Activated B cell treated with CpG ODN at 0.5 μM for 24 hours (primary cell): ENCODE measurements at regions not wholly inside any gene's neighbourhood (a gene's known extent, or its start where the extent isn't known, plus 50 kb on each side); places are given as distances from the start of the nearest gene placed in this dataset.

Experiments
- ATAC-seq: fragments of 200-7000 bp; cut with Tn5 transposase; one replicate; pipeline ENCODE4 v1.10.0; 2021; ENCODE audit warnings: low read depth, mild to moderate bottlenecking, moderate library complexity
- CTCF ChIA-PET: fragments of 350-600 bp; sonication (Branson Sonifier 250); formaldehyde crosslinking; loops from one replicate; lab custom pipeline; 2021; ENCODE audit warnings: antibody characterized with exemption; lab: Charles Lee
- POLR2A ChIA-PET: fragments of 350-600 bp; sonication (Branson Sonifier 250); formaldehyde crosslinking; loops from one replicate; lab custom pipeline; 2021; ENCODE audit warnings: antibody characterized with exemption; lab: Charles Lee
- DNase-seq: peaks from one replicate; pipeline ENCODE4 v3.0.0; 2022
- H3K27ac Mint-ChIP-seq: one replicate; pipeline ENCODE4 v1.8.0; 2020; ENCODE audit warnings: mixed read lengths
- H3K27me3 Mint-ChIP-seq: one replicate; pipeline ENCODE4 v1.8.0; 2021; ENCODE audit warnings: mixed read lengths
- H3K36me3 Mint-ChIP-seq: one replicate; pipeline ENCODE4 v1.8.0; 2021; ENCODE audit warnings: low read depth, mixed read lengths
- H3K4me1 Mint-ChIP-seq: one replicate; pipeline ENCODE4 v1.8.0; 2021; ENCODE audit warnings: mixed read lengths
- H3K4me3 Mint-ChIP-seq: one replicate; pipeline ENCODE4 v1.8.0; 2020; ENCODE audit warnings: mild to moderate bottlenecking, mixed read lengths
- H3K9me3 Mint-ChIP-seq: one replicate; pipeline ENCODE4 v1.8.0; 2020; ENCODE audit warnings: mixed read lengths
- intact Hi-C: fragments of 100-400 bp; cut with micrococcal nuclease; formaldehyde crosslinking; loops from one replicate; pipeline ENCODE4 v1.15.1; 2024
- TF ChIP-seq, protein P1 (sequence below): fragments of 200-600 bp; IDR thresholded peaks from one replicate; pipeline ENCODE4 v1.8.0; 2022; ENCODE audit warnings: antibody characterized with exemption, mild to moderate bottlenecking

DNA sequence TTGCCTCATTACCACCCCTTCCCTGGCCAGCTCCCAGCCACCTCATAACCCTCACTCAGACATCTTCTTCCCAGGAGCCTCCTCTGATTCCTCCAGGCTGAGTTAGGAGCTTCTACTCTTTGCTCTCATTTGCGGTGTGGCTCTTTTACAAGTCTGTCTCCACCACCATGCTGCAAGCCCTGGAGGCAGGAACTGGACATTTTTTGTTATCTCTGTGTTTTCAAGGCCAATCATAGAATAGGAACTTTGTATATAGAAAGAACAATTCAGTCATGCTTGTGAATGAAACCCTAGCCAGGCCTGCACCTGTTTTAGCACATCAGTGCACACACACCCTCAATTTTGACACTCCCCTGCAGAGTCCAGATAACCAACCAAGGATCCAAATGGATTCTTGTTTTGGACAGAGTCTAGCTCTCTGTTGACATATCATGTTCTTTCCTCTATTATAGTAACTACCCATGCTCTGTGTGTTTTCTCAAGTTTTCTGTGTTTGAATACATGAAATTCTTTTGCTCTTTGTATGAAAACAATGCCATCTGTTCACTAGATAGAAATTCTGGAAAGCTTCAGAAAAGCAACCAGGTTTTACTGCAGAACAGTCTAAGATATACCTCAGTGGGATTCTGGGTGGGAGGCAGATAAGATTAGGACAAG lies 60.9 kb upstream of the ZNF648 start:
- Mint-ChIP-seq H3K9me3 (no peaks in the 10 kb centered on the region), H3K27ac (no peak overlapping the region), H3K4me1 (no peaks in the 10 kb centered on the region), H3K4me3 (no peak overlapping the region), H3K27me3 (peaks cover 16% of the 10 kb centered on the region), H3K36me3 (no peaks in the 10 kb centered on the region)
- CTCF ChIA-PET = no interaction called here
- POLR2A ChIA-PET = no interaction called here
- TF ChIP-seq, protein P1, sequence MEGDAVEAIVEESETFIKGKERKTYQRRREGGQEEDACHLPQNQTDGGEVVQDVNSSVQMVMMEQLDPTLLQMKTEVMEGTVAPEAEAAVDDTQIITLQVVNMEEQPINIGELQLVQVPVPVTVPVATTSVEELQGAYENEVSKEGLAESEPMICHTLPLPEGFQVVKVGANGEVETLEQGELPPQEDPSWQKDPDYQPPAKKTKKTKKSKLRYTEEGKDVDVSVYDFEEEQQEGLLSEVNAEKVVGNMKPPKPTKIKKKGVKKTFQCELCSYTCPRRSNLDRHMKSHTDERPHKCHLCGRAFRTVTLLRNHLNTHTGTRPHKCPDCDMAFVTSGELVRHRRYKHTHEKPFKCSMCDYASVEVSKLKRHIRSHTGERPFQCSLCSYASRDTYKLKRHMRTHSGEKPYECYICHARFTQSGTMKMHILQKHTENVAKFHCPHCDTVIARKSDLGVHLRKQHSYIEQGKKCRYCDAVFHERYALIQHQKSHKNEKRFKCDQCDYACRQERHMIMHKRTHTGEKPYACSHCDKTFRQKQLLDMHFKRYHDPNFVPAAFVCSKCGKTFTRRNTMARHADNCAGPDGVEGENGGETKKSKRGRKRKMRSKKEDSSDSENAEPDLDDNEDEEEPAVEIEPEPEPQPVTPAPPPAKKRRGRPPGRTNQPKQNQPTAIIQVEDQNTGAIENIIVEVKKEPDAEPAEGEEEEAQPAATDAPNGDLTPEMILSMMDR = no peak
- ATAC-seq (no peak), DNase-seq (no peak)
- intact Hi-C loops = no loop called here

DNA sequence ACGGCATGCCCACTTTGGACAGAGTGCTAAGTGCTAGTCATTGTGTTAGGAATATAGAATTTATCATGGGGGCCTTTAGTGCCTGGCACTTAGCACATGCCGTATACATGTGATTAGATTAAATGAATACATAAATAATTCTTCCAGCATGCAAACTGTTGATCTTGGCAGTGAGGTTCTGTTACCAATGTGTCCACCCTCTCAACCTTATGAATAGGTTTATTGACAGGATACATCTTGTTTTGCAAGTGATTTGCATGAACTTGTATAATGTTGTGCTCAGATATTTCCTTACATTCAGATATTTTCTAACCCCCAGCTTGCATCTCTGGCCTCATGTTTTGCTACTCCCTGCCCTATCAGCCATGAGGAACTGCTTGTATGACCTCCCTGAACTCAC lies 60.3 kb upstream of the ZNF648 start:
- ATAC-seq (no peak), DNase-seq (no peak)
- Mint-ChIP-seq H3K27ac (no peak overlapping the region), H3K4me3 (no peak overlapping the region), H3K36me3 (no peaks in the 10 kb centered on the region), H3K9me3 (no peaks in the 10 kb centered on the region), H3K4me1 (no peaks in the 10 kb centered on the region), H3K27me3 (peaks cover 16% of the 10 kb centered on the region)
- ChIA-PET POLR2A (no interaction called here), CTCF (no interaction called here)
- intact Hi-C loops = no loop called here
- TF ChIP-seq, protein P1 = no peak

DNA sequence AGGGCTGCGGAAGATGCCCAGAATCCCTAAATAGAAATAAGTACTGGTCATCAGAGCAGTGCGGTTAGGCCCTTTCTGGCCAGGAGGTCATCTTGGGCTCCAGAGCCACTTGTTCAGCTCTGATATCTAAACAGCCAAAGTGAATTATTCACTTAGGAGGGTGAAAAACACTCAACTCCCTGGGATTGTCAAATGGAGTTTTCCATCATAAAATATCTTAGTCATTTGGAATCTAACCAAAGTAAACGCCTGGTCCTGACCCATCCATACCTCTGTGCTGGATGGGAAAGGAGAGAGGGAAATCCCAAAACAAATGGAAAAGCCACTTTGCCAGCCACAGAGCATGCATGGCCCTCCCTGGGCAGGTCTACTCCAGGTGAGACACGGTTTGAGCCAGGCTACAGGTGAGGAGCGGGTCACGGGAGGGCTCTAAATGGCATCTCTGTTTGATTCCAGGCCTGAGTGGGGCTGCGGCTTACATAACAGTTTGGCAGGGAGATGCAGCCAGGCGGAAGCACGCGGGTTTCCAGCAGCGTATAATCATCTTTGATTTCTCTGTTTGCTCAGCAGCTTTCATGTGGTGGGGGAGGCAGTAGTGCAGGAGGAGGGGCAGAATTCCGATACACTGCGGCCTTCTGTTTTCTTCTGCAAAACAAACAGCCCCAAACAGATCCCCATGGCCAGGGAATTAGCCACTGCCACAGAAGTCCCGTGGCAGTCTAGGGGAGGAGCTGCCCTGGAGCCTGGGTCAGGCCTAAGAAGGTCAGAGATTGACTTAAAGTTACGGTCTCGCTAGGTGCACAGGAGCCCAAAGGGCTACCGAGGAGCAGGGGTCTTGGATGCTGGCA lies 59.1 kb upstream of the ZNF648 start:
- no peak for ATAC-seq
- POLR2A ChIA-PET = no interaction called here
- Mint-ChIP-seq H3K4me3 (no peak overlapping the region), H3K27me3 (peaks cover 16% of the 10 kb centered on the region), H3K9me3 (no peaks in the 10 kb centered on the region), H3K4me1 (no peaks in the 10 kb centered on the region), H3K27ac (no peak overlapping the region), H3K36me3 (no peaks in the 10 kb centered on the region)
- TF ChIP-seq, protein P1 = no peak
- intact Hi-C loops = no loop called here
- CTCF ChIA-PET = no interaction called here
- no peak for DNase-seq

DNA sequence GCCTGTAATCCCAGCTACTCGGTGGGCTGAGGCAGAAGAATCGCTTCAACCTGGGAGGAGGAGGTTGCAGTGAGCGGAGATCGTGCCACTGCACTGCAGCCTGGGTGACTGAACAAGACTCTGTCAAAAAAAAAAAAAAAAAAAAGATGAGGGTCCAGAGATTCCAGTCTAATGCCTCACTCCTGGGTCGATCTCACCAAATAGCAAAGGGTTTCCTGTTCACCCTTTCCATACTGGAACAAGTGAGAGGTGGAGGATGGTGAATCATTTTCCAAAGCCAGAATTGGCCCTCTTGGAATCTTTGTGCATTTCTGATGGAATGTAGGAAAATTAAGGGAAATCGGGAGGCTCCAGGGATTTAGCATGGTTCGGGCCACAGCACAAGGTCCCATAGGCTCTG lies 58.1 kb upstream of the ZNF648 start:
- no peaks in the 10 kb centered on the region for H3K9me3 Mint-ChIP-seq
- peaks cover 15% of the 10 kb centered on the region for H3K27me3 Mint-ChIP-seq
- H3K4me3 Mint-ChIP-seq = no peak overlapping the region
- ATAC-seq (no peak), DNase-seq (no peak)
- intact Hi-C loops = no loop called here
- ChIA-PET POLR2A (no interaction called here), CTCF (no interaction called here)
- H3K27ac Mint-ChIP-seq = no peak overlapping the region
- no peaks in the 10 kb centered on the region for H3K4me1 Mint-ChIP-seq
- TF ChIP-seq, protein P1 = no peak
- no peaks in the 10 kb centered on the region for H3K36me3 Mint-ChIP-seq

DNA sequence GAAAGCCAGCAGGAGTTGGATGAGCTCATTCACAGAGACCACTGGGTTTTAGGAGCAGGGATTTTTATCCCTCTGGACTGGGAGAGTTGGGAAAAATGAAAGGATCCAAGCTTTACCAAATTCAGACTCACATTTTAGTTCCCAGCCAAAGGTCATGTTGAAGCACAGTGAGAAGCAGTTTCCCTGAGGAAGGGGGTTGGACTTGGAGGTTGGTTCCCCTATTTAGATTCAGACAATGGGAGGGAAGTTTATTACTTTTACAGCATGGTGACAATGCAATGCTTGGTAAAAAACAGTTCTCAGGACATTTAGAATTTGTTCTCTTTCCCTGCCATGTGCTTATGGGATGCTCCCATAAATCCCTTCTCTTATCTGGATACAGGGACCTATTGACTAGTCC lies 57.3 kb upstream of the ZNF648 start:
- H3K4me1 Mint-ChIP-seq = no peaks in the 10 kb centered on the region
- ATAC-seq (no peak), DNase-seq (no peak)
- POLR2A ChIA-PET = no interaction called here
- no peaks in the 10 kb centered on the region for H3K36me3 Mint-ChIP-seq
- peaks cover 19% of the 10 kb centered on the region for H3K27me3 Mint-ChIP-seq
- TF ChIP-seq, protein P1 = no peak
- H3K27ac Mint-ChIP-seq = no peak overlapping the region
- no peaks in the 10 kb centered on the region for H3K9me3 Mint-ChIP-seq
- intact Hi-C loops = no loop called here
- CTCF ChIA-PET = interaction anchor here (1.1 kb wide), 1 partner anchor 24 kb away, joined by 4 read pairs; no protein-coding TSS in a partner anchor
- no peak overlapping the region for H3K4me3 Mint-ChIP-seq
